ENCODE measurements at regions not wholly inside any gene's neighbourhood (a gene's known extent, or its start where the extent isn't known, plus 50 kb on each side); places are given as distances from the start of the nearest gene placed in this dataset.

GRCh38 chr6:170051229-170052172, 239.4 kb downstream of the DLL1 start:
- no peak for TF ChIP-seq CTCF (IDR thresholded peaks at IDR 0.05)
- intact Hi-C loops (cut with micrococcal nuclease) = no loop called here
- H4K20me1 ChIP-seq (ENCODE audit: insufficient read depth, low read length) = no peaks in the 10 kb centered on the region
- peak overlapping the region in 1 of 2 donors; percentile 98 for H3K27ac ChIP-seq (ENCODE audit: low read depth in 1 of 2, low read length in 2 of 2)
- H3K79me2 ChIP-seq (ENCODE audit: insufficient read depth, low read length) = no peaks in the 10 kb centered on the region
- Mint-ChIP-seq H3K9me3 (peaks cover 0 to 14% (median 5%) of the 10 kb centered on the region in 7 donors), H3K4me3 (no peak overlapping the region), H3K27me3 (ENCODE audit: low read depth in 3 of 3) (peaks cover 3 to 6% (median 3%) of the 10 kb centered on the region in 3 donors), H3K4me1 (peaks cover 45% of the 10 kb centered on the region), H3K27ac (peak overlapping the region in 5 of 7 donors; percentile 42 to 100 (median 91)), H3K36me3 (peaks cover 6 to 13% of the 10 kb centered on the region in 2 donors)
- H3K36me3 ChIP-seq (replicated peaks in 1 of 2; ENCODE audit: control insufficient read depth in 1 of 2, insufficient read depth in 2 of 2, low read length in 2 of 2) = no peaks in the 10 kb centered on the region
- no peak overlapping the region for H2AFZ ChIP-seq (ENCODE audit: insufficient read depth, low read depth, low read length, poor library complexity, severe bottlenecking)
- H3K9me3 ChIP-seq (replicated peaks in 1 of 2; ENCODE audit: control insufficient read depth in 1 of 2, insufficient read depth in 1 of 2, low read length in 2 of 2) = peaks cover 0 to 6% of the 10 kb centered on the region in 2 donors
- no peak overlapping the region for H3K9ac ChIP-seq (ENCODE audit: insufficient read depth, low read length, poor library complexity, severe bottlenecking)
- no peaks in the 10 kb centered on the region for H3K27me3 ChIP-seq (ENCODE audit: control insufficient read depth in 2 of 2, insufficient read depth in 2 of 2, low read length in 2 of 2)
- WGBS (ENCODE audit: insufficient coverage) = 96% methylated on average over 25 of the region's 30 CpGs
- H3K4me1 ChIP-seq (ENCODE audit: control insufficient read depth in 1 of 2, insufficient read depth in 2 of 2, low read length in 2 of 2) = peaks cover 41 to 44% of the 10 kb centered on the region in 2 donors
- no peak for DNase-seq
- H3K4me2 ChIP-seq (replicated peaks; ENCODE audit: extremely low read depth, low read length, poor library complexity, severe bottlenecking) = no peak overlapping the region
- H3K4me3 ChIP-seq (replicated peaks in 1 of 3; ENCODE audit: low read depth in 2 of 3, low read length in 3 of 3) = no peak overlapping the region

- Mint-ChIP-seq H3K27ac (peak overlapping the region; percentile 91 to 100 (median 97)), H3K9me3 (peaks cover 0 to 14% (median 5%) of the 10 kb centered on the region in 7 donors), H3K4me3 (no peak overlapping the region), H3K4me1 (peaks cover 50% of the 10 kb centered on the region), H3K36me3 (peaks cover 6 to 13% of the 10 kb centered on the region in 2 donors), H3K27me3 (ENCODE audit: low read depth in 3 of 3) (peaks cover 0 to 6% (median 3%) of the 10 kb centered on the region in 3 donors)
- Histone ChIP-seq H3K36me3 (replicated peaks in 1 of 2; ENCODE audit: control insufficient read depth in 1 of 2, insufficient read depth in 2 of 2, low read length in 2 of 2) (no peaks in the 10 kb centered on the region), H3K9me3 (replicated peaks in 1 of 2; ENCODE audit: control insufficient read depth in 1 of 2, insufficient read depth in 1 of 2, low read length in 2 of 2) (peaks cover 0 to 6% of the 10 kb centered on the region in 2 donors), H3K27me3 (ENCODE audit: control insufficient read depth in 2 of 2, insufficient read depth in 2 of 2, low read length in 2 of 2) (no peaks in the 10 kb centered on the region), H3K27ac (ENCODE audit: low read depth in 1 of 2, low read length in 2 of 2) (peak overlapping the region in 1 of 2 donors; percentile 98), H3K4me1 (ENCODE audit: control insufficient read depth in 1 of 2, insufficient read depth in 2 of 2, low read length in 2 of 2) (peaks cover 46 to 52% of the 10 kb centered on the region in 2 donors), H3K4me2 (replicated peaks; ENCODE audit: extremely low read depth, low read length, poor library complexity, severe bottlenecking) (no peak overlapping the region), H3K4me3 (replicated peaks in 1 of 3; ENCODE audit: low read depth in 2 of 3, low read length in 3 of 3) (no peak overlapping the region), H3K9ac (ENCODE audit: insufficient read depth, low read length, poor library complexity, severe bottlenecking) (peak overlapping the region; percentile 68), H3K79me2 (ENCODE audit: insufficient read depth, low read length) (no peaks in the 10 kb centered on the region), H2AFZ (ENCODE audit: insufficient read depth, low read depth, low read length, poor library complexity, severe bottlenecking) (no peak overlapping the region), H4K20me1 (ENCODE audit: insufficient read depth, low read length) (no peaks in the 10 kb centered on the region)
- intact Hi-C loops (cut with micrococcal nuclease) = no loop called here
- 95% methylated on average over 13 of the region's 15 CpGs for WGBS (ENCODE audit: insufficient coverage)
- no peak for TF ChIP-seq CTCF (IDR thresholded peaks at IDR 0.05)
- no peak for DNase-seq
Measured at GRCh38 chr6:170050591-170051041, 240.3 kb downstream of the DLL1 start.

Measured in CD14-positive monocyte (primary cell).